NCI-H345 treated with DMSO at 0.1 percent for 48 hours (cell line): ENCODE measurements at regions not wholly inside any gene's neighbourhood (a gene's known extent, or its start where the extent isn't known, plus 50 kb on each side); places are given as distances from the start of the nearest gene placed in this dataset.
A peak's percentile ranks its signal among the peaks of the same experiment; 100 is the strongest.

Source experiments
- DNase-seq: peaks from one replicate; lab custom pipeline; 2025; ENCODE audit not compliant: unreplicated experiment; lab: John Stamatoyannopoulos, UW

DNA sequence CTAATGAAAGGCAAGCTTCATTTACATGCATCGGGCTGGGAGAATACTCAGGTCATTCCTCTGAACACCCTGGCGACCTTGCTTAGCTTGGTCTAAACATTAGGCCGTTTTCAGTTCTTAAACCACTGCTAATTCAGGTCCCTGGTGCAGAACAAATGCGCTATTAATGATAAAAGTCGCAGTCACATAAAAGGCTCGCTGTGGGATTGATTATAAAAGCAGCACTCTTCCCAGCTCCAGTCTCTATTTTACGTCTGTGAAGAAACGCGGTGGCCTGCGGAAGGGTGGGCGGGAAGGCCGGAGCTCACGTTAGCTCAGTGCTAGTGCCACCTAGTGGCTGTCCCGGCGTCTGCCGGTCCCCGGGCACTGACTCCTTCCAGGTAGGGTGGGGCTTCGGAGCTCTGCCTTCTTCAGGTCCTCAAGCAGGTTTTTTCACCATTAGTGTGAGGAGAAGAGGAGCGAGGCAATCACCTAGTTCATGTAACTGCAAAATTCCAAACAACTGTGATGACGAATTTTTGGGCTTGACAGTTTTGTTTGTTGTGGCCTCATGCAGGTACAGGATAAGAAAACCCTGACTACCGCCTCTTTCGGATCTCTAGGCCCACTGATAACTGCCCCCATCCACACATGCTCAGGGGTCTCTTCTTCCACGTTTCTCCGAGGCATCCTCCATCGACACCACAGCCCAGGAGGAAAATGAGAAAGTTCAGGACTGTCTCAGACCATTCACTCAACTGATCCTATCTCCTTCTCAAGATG, 66.5 kb upstream of the CLMP start:
- DNase-seq, result peak; percentile 61

DNA sequence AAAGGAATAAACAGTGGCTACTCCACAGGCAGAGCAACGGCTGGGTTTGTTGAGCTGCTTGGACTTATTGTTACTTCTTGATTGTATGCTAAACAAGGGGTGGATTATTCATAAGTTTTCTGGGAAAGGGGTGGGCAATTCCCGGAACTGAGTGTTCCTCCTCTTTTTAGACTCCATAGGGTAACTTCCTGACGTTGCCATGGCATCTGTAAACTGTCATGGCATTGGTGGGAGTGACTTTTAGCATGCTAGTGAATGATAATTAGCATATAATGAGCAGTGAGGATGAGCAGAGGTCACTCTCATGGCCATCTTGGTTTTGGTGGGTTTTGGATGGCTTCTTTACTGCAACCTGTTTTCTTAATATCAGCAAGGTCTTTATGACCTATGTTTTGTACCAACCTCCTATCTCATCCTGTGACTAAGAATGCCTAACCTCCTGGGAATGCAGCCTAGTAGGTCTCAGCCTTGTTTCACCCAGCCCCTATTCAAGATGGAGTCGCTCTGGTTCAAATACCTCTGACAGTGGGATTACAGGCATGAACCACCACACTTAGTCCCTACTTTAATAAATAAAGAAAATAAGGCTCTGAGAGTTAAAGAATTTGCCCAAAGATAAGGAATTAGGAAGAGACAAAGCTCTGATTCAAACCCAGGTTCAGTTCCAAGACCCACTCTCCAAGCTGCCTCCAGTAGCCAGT, 65.6 kb upstream of the CLMP start:
- DNase-seq, result no peak

DNA sequence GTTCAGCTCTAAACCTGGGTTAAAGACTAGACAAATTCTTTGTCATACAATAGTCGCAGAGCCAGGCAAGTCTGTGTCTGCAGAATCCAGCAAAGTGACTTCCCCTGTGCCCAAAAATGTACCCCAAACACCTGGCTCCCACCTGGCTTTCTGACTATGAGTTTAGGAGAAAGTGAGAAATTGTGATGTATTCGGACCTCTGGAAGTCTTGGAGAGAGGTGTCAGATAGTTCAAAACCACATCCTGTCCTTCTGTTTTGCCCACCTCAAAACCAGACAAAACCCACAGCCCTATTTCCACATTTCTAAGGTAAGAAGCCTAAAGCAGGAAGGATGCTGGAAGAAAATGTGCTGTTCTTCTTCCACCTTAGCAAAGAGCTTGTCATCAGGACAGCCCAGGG, 63.8 kb upstream of the CLMP start:
- DNase-seq, result no peak

DNA sequence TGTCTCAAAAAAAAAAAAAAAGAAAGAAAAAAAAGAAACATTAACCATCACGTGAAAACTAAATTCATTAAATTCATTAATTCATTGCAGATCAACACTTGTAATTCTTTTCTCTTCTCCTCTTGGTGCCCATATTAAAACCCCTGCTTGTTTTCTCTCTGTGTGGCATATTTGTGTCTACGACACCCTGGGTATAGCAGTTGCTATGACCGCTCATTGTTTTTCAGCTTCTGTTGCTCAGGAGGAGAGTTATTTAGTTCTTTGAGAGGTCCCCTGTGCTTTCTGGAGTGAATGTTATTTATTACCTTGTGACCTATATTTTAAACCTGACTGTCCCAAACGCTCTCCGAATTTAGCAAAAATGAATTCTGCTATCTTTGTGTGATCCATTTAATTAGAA, 62.3 kb upstream of the CLMP start:
- no peak for DNase-seq

DNA sequence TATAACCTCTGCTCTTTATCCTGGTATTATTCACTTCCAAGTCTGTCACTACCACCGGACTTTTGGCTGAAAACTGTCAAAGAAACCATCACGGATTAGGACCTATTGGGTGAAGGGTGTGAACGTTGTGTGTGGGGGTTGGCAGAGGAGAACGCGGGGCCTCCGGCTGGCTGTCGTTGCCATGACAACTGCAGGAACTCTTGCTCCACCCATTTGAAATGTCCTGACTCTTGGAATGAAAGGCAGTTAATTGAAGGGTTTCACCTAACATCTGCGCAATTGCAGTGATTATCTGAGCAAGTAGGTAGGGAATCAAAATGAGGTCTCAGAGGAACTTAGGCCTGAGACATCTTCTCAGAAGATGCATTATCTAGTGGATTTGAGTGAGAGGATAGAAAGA, 60.9 kb upstream of the CLMP start:
- DNase-seq, result no peak

DNA sequence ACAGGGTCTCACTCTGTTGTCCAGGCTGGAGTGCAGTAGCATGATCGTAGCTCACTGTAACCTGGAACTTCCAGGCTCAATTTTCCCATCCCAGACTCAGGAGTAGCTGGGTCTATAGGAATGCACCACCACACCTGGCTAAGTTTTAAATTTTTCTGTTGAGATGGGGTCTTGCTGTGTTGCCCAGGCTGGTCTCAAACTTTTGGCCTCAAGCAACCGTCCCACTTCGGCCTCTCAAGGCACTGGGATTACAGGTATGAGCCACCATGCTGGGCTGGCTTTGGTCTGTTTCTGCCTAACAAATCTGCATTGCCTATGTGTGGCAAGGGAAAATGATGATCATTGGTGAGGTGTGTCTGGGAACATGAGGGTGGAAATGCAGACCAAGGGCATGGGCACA, 59.3 kb upstream of the CLMP start:
- no peak for DNase-seq

DNA sequence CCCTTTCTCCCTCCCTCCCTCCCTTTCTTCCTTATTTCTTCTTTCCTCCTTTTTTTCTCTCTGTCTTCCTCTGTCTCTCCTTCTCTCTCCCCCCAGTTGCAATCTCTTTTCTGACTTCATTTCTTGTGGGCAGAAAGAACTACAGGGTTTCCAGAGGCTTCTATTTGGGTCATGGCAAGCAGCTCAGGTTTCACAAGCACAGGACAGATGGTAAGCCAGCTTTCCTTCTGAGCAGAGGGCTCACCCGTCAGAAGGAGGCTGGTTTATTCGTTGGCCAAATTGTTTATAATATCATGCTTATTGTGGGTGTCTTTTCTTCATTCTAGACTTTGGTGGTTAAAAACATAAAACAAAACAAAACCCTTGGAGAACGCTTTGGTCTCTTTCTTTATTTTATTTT, 58.9 kb upstream of the CLMP start:
- DNase-seq, result no peak

DNA sequence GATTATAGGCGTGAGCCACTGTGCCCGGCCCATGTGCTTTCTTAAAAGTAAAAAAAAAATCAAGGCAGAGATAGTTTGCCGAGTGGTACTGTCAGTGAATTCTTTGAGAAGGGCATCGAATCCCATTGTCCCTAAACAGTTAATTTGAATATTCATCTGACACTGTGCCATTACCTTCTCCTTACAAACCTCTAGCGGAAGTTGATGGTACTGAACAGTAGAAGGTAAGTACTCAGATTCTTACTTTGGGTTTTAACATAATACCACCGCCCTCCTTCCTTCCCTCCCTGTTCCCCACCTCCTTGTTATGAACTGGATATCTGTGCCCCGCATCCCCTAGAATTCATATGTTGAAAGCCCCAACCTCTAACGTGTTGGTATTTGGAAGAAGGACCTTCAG, 58.2 kb upstream of the CLMP start:
- no peak for DNase-seq

DNA sequence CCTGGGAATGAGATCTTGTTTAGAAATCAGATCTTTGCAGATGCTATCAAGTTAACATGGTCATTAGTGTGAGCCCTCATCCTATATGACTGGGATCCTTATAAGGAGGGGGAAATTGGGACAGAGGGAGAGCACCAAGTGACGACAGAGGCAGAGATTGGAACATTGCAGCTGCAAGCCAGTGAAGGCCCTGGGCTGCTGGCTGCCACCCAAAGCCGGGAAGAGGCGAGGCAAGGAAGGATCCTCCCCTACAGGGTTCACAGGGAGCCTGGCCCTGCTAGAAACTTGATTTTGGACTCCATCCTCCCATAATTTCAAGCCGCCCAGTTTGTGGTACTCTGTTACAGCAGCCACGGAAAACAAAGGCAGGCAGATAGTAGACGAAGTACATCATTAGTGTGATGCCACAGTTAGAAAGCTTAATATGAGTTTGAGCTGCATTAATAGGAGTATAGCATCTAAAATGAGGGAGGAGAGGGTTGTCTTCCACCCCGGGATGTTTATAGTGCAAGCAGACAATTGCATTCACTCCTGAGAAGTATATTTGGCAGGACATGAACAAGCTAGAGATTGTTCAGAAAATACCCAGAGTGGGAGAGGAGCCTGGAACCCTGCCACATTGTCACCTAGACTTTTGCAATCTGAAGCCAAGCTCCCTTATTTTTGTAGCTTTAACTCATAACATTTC, 56.8 kb upstream of the CLMP start:
- no peak for DNase-seq

DNA sequence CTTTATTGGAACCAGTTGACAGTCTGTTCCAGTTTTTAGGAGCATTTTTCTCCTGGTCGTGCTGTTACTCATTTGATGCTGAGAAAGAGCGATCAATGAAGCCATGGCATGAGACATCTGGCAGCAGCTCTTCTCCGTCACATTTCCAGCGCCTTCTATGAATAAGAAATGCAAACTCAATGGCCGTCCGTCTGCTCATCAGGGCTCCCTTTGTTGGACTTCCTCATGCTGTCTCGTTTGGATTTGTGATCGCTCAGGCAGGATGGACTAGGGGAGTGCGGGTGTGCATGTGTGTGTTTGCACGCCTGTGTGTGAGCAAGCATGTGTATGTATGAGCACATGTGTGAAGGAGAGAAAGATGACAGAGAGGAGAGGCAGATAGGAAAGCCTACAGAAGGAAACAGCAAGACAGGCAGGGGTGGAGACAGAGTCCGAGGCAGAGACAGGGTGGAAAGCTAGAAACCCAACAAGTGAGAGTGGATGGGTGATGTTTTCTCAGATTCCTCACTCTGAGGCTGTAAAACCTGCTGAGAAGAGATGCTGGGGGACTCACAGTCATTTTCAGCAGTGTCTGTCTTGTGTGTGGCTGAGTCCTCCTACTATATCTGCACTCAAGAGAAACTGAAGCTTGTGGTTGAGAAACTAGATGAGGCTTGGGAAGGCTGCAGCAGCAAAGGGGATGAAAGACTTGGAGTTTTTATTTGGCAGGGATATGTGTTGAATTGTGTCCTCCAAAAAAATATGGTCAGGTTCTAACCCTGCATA, 56.0 kb upstream of the CLMP start:
- DNase-seq, result no peak

DNA sequence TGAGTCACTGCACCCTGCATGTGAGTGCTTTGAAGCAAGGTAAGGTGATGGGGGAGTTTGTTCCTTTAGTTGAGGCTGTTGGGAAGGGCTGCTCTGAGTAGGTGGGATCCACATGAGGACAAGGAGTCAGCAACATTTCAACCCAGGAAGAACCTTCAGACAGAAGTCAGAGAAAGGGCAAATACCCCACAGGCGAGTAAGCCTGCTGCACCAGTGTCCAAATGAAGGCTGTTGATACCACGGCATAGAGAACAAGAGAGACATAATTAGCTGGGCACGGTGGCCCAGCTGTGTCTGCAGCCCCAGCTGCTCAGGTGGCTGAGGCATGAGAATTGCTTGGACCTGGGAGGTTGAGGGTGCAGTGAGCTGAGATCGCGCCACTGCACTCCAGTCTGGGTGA, 54.3 kb upstream of the CLMP start:
- DNase-seq, result no peak

DNA sequence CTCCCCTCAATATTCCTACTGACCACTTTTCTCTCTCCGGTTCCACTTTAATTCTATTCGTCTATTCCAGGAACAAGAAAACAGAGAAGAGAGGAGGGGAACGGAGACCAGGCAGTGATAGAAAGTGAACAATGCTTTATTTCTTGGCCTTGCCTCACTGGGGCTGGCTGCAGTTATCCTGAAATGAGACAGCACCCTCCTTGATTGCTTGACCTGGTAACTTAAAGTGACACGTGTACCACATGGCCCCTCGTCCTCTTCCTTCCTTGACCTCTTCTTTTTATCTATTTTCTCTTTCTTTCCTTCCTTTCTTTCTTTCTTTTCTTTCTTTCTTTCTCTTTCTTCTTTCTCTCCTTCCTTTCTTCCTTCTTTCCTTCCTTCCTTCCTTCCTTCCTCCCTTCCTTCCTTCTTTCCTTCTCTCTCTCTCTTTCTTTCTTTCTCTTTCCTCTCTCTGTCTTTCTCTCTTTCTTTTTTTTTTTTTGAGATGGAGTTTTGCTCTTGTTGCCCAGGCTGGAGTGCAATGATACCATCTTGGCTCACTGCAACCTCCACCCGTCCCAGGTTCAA, 52.8 kb upstream of the CLMP start:
- DNase-seq, result no peak

DNA sequence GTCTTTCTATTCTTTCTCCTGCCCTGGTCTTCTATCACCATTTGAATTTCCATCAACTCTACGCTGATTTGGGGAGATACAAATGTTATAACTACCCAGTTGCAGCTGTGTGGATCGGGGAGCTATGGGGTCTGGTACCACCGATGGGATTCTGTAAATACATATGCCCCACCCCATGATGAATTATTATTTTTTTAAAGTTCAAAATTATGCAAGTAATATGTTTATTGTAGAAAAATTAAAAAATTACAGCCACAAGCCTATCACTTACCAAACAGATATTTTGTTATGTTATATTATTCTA, 52.4 kb upstream of the CLMP start:
- no peak for DNase-seq

DNA sequence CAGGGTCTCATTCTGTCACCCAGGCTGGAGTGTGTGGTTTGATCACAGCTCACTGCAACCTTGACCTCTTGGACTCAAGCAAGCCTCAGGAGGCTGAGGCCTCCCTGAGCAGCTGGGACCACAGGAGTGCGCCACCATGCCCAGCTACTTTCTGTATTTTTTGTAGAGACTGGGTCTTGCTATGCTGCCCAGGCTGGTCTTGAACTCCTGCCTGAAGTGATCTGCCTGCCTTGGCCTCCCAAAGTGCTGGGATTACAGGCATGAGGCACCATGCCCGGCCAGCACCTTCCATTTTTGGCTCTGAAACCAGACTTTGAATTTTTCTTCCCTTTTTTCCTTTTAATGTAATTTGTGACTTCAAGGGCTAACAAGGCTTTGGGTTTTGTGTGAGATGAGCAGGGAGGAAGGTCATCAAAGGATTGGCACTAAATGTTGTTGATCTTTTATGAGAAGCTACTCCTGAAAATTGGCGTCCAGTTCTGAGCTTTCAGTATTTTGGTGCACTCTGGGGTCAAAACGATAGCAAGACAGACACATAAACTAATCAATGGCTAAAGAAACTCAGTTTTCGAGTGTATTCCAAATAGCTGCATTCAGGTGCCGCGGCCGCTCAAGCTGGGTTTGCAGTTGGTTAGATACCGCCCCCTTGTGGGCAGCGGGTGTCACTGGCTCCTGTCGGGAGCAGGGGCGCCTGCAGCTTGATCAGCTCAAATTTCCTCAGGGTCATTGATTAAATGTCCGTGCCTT, 51.9 kb upstream of the CLMP start:
- DNase-seq, result peak; percentile 59

DNA sequence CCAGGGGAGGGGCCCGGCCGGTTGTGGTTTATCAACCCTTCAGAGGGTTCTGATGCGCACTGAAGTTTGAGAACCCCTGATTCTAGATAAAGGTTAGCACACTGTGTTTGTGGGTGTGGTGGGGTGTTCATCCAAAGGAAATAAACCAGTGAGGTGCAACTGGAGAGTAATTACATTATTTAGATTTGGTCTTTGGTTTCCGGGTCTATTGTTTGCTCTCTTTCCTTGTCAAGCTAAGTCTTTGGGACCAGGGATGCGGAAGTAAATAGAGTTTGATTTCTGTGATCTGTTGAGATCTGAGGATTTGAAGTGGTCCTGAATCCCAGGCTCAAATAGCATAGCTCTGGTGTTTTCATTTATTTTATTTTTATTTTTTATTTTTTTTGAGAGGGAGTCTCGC, 50.5 kb upstream of the CLMP start:
- DNase-seq, result no peak
